ENCODE measurements at regions not wholly inside any gene's neighbourhood (a gene's known extent, or its start where the extent isn't known, plus 50 kb on each side); places are given as distances from the start of the nearest gene placed in this dataset.
A peak's percentile ranks its signal among the peaks of the same experiment; 100 is the strongest.

- in situ Hi-C loops (cut with HindIII; ENCODE audit: low pct_unique_long_range_greater_than_20kb, low sequenced_read_pairs) = no loop called here
Observed at GRCh38 chr20:37643400-37643799, 50.4 kb upstream of the CTNNBL1 start.

GRCh38 chr20:37642246-37642645 lies 51.6 kb upstream of the CTNNBL1 start:
- no peak for DNase-seq (ENCODE audit: low read depth)
- in situ Hi-C loops (cut with HindIII; ENCODE audit: low pct_unique_long_range_greater_than_20kb, low sequenced_read_pairs) = no loop called here

More at GRCh38 chr20:37643400-37643799, 50.4 kb upstream of the CTNNBL1 start:
- no peak for DNase-seq (ENCODE audit: low read depth)

- in situ Hi-C loops (cut with HindIII; ENCODE audit: low pct_unique_long_range_greater_than_20kb, low sequenced_read_pairs) = no loop called here
- DNase-seq (ENCODE audit: low read depth) = no peak
Observed at GRCh38 chr20:37640600-37641561, 52.9 kb upstream of the CTNNBL1 start.

DNA sequence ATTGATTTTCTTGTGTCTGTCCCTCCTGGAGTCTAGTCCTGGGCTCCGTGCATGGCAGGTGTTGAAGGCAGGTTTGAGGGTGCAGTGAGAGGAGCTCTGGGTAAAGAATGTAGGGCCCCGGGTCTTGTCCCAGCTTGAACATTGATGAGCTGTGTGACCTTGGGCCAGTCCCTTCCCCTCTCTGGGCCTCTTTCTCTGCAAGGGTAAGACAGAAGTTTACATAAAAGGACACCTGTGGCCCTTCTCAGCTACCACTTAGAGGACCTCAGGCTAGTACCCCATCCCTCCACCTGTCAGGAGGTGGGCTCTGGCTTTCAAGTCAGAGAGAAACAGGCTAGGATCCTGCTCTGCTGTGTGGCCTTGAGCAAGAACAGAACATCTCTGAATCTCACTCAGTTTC lies 55.3 kb upstream of the CTNNBL1 start:
- in situ Hi-C loops (cut with HindIII; ENCODE audit: low pct_unique_long_range_greater_than_20kb, low sequenced_read_pairs) = no loop called here
- DNase-seq (ENCODE audit: low read depth) = no peak

DNA sequence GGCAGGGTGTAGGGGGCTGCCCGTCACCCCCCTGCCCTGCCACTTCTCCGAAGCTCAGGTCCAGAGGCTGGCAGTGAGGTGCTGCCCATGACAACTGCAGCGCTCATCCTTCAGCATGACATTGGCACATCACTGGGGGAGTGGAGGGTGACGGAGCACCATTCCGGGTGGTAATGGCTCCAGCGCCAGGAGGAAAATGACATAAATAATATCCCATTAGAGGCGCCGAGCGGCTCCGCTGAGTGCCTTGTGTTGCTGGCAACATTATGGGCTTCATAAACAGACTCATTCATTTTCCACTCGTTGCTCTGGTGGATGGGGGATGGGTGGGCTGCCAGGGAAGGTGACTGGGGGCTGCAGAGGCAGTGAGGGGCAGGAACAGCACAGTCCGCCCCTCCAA lies 56.9 kb upstream of the CTNNBL1 start:
- in situ Hi-C loops (cut with HindIII; ENCODE audit: low pct_unique_long_range_greater_than_20kb, low sequenced_read_pairs) = no loop called here
- DNase-seq (ENCODE audit: low read depth) = no peak

DNA sequence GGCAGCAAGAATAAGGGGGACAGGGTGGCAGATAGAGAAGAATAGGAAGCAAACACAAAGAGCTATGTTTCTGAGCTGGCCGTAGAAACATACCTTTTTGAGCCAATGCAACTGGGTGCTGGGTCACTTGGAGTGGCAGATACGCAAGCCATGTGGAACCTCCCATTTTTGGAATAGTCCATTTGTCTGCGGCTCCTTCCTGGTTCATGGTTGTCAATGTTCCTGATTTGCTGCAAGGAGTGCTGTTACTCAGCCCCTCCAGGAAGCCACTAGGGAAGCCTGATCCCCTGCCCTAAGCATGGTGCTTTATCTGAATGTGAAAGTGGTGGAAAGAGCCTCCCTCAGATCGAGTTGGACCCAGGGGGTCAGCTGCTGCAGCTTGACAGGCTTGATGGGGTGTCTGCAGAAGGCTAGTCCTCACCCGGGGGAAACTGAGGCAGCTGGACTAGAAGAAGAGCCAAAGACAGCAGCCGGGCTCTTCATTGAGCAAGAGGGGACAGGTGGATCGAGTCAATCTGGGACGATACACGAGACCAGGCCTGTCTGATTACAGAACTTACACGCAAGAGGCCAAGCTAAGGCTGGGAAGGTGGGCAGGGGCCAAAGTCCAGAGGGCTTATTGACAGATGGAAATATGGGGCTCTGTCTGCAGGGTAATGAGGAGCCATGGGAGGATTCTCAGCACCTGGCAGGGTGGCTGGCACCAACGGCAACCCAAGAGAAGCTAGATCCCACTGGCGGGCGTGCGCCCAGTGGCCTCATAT lies 57.4 kb upstream of the CTNNBL1 start:
- in situ Hi-C loops (cut with HindIII; ENCODE audit: low pct_unique_long_range_greater_than_20kb, low sequenced_read_pairs) = no loop called here

DNA sequence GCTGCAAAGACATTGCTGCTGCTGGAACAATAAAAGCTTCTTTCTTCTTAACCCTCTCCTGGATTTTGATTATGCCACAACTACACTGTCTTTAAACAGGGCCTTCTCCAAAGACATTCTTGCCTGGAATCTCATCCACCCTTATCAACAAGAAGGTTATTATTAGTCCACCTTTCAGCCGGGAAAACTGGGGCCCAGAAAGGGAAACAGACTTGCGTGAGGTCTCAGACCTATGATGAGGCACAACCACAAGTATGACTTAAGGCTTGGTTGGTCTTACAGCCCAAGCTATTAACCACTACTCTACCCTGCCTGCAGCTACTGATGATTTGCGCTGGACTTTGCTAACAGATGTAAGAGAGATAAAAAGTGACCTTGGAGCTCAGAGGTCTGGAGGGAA lies 62.8 kb upstream of the CTNNBL1 start:
- in situ Hi-C loops (cut with HindIII; ENCODE audit: low pct_unique_long_range_greater_than_20kb, low sequenced_read_pairs) = no loop called here
- DNase-seq (ENCODE audit: low read depth) = no peak

More for the DNA sequence above, 57.4 kb upstream of the CTNNBL1 start:
- no peak for DNase-seq (ENCODE audit: low read depth)

DNA sequence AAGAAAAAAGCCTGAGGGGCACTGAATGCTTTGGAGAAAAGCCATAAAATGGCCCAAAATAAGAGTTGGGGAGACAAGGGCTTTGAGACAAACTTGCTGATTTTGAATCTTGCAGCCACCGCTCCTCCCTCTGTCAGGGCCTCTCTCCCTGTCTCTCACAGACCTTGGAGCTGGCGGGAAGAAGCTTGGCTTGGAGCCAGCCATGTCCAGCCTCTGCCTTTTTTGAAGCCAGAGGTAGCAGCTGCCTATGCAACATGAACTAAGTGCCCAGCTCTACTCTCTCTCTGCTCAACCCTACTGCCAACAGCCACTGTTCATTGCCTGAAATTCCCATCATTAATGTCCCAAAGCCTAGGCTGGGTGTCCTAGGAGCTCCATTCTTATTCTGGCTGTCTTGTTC lies 63.7 kb upstream of the CTNNBL1 start:
- no peak for DNase-seq (ENCODE audit: low read depth)
- in situ Hi-C loops (cut with HindIII; ENCODE audit: low pct_unique_long_range_greater_than_20kb, low sequenced_read_pairs) = no loop called here

- in situ Hi-C loops (cut with HindIII; ENCODE audit: low pct_unique_long_range_greater_than_20kb, low sequenced_read_pairs) = no loop called here
- DNase-seq (ENCODE audit: low read depth) = no peak
Observed at GRCh38 chr20:37627767-37628130, 66.1 kb upstream of the CTNNBL1 start.

DNA sequence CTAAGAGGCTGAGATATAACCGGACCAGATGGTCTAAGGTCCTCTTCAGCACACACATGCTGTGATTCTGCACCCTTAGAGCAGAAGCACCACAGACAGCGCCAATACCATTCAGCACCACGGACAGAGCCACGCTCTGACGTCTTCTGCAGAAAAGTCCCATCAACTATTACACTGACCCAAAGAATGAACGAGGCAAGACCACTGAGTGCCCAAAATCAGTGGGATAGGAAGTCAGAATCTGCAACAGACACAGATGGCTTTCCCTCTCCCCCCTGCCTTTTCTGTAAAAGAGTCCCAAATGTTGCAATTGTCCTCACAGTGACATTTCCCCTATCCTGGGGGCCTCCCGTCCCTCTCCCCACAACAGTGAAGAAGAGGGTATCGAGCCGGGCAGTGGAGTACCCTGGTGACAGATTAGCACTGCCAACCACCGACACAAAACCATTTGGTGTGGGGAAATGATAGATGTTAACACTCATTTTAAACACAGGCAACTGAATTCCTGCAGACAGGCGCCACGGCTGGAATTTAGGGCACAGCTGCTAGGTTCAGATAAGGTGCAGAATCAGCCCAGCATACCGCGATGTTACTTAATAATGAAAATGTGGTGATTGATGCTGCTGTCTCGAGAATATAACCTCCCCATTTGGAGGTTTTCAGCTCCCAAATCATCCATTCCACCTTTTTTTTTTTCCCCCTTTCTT lies 66.6 kb upstream of the CTNNBL1 start:
- DNase-seq (ENCODE audit: low read depth) = peak; percentile 58
- in situ Hi-C loops (cut with HindIII; ENCODE audit: low pct_unique_long_range_greater_than_20kb, low sequenced_read_pairs) = no loop called here

DNA sequence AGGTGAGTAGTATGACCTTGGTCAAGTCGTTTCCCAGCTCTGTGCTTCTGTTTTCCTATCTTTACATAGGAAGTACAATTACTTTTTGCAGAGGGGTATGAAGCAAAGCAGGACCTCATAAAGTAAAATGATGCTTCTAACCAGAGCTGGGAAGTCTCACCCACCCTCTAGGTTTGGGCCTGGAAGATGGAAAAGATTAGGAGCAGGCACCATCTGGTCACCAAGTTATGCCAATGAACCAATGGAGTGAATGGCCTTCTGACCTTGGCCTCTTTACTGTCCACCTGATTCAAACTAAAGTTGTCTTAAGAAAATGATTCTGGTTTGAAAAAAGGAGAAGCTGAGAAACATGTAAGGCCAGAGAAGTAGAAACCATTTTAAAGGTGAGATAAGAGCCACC lies 68.9 kb upstream of the CTNNBL1 start:
- in situ Hi-C loops (cut with HindIII; ENCODE audit: low pct_unique_long_range_greater_than_20kb, low sequenced_read_pairs) = no loop called here
- no peak for DNase-seq (ENCODE audit: low read depth)

GRCh38 chr20:37622728-37623127 lies 71.1 kb upstream of the CTNNBL1 start:
- in situ Hi-C loops (cut with HindIII; ENCODE audit: low pct_unique_long_range_greater_than_20kb, low sequenced_read_pairs) = no loop called here
- no peak for DNase-seq (ENCODE audit: low read depth)

DNA sequence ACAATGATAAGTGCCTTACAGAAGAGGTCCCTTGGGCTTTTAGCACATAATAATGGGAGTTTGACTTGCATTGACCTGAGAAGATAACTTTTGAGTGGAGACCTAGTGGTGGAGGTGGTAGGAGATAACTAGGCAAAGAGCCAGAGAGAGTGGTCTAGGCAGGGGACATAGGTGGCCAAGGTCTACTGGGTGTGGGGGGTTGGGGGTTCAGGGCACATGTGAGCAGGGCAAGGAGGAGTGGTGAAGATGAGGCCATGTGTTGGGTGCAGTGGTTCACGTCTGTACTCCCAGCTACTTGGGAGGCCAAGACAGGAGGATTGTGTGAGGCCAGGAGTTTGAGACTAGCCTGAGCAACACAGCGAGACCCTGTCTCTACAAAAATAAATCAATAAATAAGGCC lies 74.3 kb upstream of the CTNNBL1 start:
- DNase-seq (ENCODE audit: low read depth) = no peak

DNA sequence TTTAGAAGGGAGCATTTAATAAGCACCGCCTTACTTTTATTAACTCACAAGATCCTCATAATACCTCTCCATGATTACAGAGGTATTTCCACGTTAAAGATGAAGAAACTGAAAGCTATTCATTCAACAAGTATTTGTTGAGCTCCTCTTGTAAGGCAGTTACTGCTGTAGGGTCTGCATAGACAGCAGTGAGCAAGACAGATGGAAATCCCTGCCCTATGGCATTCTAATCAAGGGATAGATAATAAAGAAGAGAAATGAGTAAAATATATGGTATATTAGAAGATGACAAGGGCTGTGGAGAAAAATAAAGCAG lies 77.8 kb upstream of the CTNNBL1 start:
- in situ Hi-C loops (cut with HindIII; ENCODE audit: low pct_unique_long_range_greater_than_20kb, low sequenced_read_pairs) = no loop called here

More for the DNA sequence above, 74.3 kb upstream of the CTNNBL1 start:
- in situ Hi-C loops (cut with HindIII; ENCODE audit: low pct_unique_long_range_greater_than_20kb, low sequenced_read_pairs) = no loop called here

DNA sequence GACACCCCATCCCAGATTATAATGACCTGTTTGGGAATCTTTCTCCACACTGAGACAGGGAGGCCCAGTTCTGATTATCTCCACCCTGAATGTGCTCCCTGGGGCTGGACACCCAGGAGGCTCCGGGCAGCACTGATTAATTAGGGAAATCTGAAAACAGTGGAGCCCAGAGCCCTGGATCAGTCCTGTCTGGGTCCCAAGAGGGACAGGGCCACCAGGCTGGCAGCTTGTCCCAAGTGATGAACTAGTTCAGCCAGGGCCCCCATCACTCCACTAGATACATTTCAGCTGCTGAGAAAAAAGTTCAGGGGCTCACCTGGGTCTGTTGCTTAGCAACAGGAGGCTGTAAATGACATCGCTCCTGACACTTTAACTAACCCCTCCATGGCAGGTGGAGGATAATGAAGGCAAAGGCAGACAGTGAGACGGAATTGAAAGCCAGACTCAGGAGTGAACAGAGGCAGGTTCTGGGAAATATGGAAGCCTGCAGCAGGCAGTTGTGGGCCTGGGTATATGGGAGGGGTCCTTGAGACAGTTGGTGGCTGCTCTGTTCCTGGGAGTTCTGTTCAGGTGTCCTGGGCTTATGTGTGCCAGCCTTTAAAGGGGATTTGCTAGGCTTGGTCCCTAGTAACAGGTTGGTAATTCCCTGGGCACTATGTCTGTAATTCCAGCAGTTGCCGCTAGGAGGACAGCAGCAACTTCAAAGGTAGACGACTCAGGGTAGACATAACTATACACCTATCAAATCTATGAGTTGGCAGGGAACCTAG lies 78.3 kb upstream of the CTNNBL1 start:
- in situ Hi-C loops (cut with HindIII; ENCODE audit: low pct_unique_long_range_greater_than_20kb, low sequenced_read_pairs) = no loop called here
- DNase-seq (ENCODE audit: low read depth) = peak; percentile 23

More for the DNA sequence above, 77.8 kb upstream of the CTNNBL1 start:
- DNase-seq (ENCODE audit: low read depth) = no peak

GRCh38 chr20:37611852-37612251 lies 82.0 kb upstream of the CTNNBL1 start:
- DNase-seq (ENCODE audit: low read depth) = no peak
- in situ Hi-C loops (cut with HindIII; ENCODE audit: low pct_unique_long_range_greater_than_20kb, low sequenced_read_pairs) = no loop called here

DNA sequence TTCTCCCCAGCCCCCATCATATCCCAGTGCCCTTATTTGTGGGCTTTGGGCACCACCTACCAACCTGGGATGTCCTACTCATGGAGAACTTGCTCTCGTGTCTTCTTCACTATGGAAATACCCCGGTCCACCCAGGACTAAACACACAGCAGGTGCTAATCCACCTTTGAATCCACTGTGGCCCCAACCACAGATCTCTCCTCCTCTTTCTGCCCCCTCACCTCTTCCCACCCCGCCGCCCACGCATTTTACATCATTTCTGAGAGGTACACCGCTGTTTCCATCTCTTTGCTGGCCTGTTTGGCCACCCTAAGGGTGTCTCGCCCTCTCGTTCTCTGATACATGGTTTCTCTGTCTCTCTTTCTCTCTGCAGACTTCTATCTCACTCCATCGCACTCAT lies 82.5 kb upstream of the CTNNBL1 start:
- in situ Hi-C loops (cut with HindIII; ENCODE audit: low pct_unique_long_range_greater_than_20kb, low sequenced_read_pairs) = no loop called here
- DNase-seq (ENCODE audit: low read depth) = no peak

DNA sequence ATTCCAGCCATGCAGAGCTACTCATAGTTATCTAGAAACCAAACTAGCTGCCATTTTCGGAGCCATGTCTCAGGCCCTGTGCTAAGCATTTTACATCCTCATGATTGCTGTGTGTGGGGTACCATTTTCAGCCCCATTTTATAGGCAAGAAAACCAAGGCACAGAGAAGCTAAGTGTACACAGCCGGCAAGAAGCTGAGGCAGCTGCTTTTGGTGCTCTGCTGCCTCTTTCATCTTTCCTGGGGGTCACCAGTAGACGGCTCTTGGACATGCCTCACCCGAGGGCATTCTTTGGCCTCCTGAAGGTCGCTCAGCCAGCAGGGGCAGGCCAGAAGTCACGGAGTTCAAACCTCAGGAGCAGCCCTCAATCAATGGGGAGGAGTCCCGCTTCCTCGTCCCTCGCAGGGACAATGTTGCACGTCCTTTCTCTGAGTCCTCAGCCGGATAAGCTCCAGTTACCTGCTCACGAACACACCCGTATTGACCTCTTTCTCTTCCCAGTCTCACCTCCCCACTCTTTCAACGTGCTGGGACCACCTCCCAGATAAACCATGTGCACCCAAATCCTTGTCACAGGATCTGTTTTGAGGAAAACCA lies 82.6 kb upstream of the BLCAP start:
- DNase-seq (ENCODE audit: low read depth) = no peak
- in situ Hi-C loops (cut with HindIII; ENCODE audit: low pct_unique_long_range_greater_than_20kb, low sequenced_read_pairs) = no loop called here
